MM.1S (cell line): ENCODE measurements at regions not wholly inside any gene's neighbourhood (a gene's known extent, or its start where the extent isn't known, plus 50 kb on each side); places are given as distances from the start of the nearest gene placed in this dataset.

Experiments used
- CTCF ChIP-seq: fragments of 300-600 bp; sonication (generic); IDR thresholded peaks from 2 replicates; pipeline ENCODE4 v1.5.1; 2016; ENCODE audit warnings: antibody characterized with exemption, low read length, mixed read lengths
- EZH2 ChIP-seq: fragments of 300-600 bp; sonication (generic); optimal IDR thresholded peaks from 2 replicates; pipeline ENCODE3; 2017; ENCODE audit warnings: low read depth, mild to moderate bottlenecking, antibody characterized with exemption, low read length, mixed read lengths

GRCh38 chr3:162139841-162140240, 643.2 kb downstream of the OTOL1 start:
- no peak for TF ChIP-seq CTCF
- TF ChIP-seq EZH2: no peak
